HS-27A (cell line): ENCODE measurements at regions not wholly inside any gene's neighbourhood (a gene's known extent, or its start where the extent isn't known, plus 50 kb on each side); places are given as distances from the start of the nearest gene placed in this dataset.
"Not testable (repeated sequence)": the region's sequence is repeated elsewhere in the genome, so short reads cannot be mapped to it uniquely, and the experiment has no call there.

ENCODE experiments used
- DNase-seq: peaks from one replicate; pipeline ENCODE4 v3.0.0-alpha.2; 2012; ENCODE audit warnings: low read depth, missing footprints

DNA sequence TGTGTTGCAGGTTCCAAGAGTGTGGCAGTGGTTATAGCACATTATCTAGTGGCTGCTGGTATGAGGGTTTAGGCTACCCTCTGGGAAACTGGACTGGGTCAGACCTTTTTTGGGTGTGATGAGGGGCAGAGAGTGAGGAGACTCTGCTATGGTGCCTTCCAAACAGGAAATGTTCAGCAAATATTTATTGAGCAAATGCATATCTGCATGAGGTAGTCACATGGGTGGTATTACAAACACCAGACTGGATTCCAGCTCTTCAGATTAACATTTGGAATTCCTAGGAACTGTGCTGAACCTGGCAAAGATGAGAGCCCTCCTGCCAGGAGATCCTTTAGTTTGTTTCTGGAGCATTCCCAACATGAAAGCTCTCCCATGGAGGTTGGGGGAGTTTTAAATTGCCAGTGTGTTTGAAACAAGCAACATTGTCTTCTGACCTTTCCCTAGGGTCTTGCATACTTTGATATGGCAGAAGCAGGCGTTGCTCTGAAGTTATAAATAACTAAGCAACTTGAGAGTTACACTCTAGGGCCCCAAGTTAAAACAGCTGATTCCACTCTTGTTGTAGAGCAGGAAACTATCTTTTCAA lies 341.2 kb upstream of the C2CD4B start:
- DNase-seq = peak; percentile 51

DNA sequence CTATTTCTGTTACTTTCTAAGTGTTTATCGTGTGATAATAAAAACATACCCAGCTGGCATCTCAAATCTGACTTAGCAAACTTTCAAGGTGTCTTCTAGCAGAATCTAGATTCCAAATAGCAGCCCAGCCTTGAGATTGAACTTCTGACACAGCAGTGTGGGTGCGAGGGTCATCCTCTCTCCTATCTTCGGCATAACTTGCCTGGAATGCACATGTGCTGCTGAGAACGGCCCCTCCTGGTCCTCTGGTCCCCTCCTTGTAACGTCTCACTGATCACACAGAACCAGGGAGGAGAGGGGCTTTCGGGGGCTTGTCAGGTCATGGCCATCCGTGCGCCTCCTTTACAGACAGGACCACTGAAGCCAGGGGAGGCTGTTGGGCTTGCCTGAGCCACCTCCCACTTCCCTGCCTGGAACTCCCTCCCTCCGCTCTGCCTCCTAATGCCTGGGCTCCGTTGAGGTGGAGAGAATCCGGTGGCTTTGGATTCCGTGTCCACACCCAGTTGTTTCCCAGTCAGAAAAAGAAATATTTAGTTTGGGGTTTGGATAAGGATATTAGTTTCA lies 344.4 kb upstream of the C2CD4B start:
- no peak for DNase-seq

DNA sequence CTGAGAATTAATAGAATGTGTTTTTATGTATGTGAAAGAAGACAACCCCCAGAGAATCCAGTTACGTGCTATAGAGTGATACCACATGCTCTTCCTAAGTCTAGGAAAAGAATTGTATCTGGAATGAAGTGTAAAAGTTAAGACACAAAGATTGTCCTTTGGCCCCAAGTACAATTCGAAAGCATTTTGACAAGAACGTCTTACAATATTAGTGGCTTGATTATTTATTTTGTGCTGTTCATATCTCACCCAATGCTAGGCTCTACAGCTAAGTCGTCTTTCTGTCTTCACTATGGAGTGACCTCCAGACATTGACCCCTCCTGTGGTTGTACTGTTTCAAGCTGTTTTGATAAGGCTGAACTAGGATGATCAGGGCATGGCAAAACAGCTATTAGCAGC lies 345.7 kb upstream of the C2CD4B start:
- no peak for DNase-seq

- no peak for DNase-seq
These were observed 347.8 kb upstream of the C2CD4B start for GRCh38 chr15:62512904-62513303.

DNA sequence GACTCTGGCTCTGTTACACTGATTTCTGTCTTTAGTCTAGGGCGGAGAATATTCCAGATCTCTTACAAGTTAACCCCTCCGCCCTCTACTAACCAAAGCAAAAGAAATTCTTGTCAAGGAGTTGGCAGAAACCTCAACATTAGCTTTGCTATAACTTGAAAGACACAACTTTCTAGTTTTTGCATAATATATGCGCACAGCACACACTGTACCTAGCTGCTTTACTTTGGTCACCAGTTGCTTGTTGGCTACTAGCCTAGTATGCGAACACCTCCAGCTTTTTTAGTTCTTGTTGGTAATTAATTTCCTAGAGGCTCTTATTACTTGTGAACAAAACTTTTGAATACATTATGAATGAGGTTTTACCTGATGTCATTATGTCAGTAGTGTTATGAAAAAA lies 348.8 kb upstream of the C2CD4B start:
- no peak for DNase-seq

GRCh38 chr15:62515696-62516395 lies 350.8 kb upstream of the C2CD4B start:
- no peak for DNase-seq

- DNase-seq = no peak
These were observed 352.5 kb upstream of the C2CD4B start for GRCh38 chr15:62517541-62517940.

- DNase-seq = not testable (repeated sequence)
These were observed 353.6 kb upstream of the C2CD4B start for GRCh38 chr15:62518666-62519065.

- DNase-seq = no peak
These were observed 354.8 kb upstream of the C2CD4B start for GRCh38 chr15:62519900-62520299.

DNA sequence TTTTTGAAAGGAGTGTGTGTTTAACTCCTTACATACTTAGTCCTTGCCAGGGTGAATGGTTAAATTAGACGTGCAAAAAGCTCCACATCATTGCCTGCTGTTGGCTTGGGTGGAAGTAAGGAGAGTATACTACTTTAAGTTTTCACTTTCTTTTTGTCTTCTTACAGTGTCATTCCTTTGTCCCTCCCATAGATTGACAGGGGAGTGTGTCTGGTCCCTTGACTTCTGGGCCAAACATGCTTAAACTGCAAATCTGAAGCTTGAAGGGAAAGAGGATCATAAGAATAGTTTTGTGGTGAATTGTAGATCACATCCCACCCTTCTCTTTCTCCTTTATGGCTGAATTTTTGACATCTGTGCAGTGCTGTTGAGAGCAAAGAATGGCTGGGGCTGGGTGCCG lies 355.8 kb upstream of the C2CD4B start:
- DNase-seq = no peak

DNA sequence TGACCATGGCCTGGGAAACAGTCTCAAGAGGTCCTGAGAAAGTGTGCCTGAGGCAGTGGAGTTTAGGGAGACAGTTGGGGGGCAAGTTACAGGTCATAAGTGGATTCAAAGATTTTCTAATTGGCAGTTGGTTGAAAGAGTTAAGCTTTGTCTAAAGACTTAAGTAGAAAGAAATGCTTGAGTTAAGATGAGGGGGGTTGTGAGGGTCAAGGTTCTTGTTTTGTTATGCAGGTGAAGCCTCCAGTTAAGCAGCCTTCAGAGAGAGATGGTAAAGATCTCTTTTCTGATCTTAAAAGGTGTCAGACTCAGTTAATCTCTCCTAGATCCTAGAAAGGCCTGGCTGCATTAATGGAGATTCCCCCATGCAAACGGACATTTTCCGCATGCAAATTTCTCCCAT lies 356.3 kb upstream of the C2CD4B start:
- DNase-seq = no peak

GRCh38 chr15:62524848-62525247 lies 359.8 kb upstream of the C2CD4B start:
- DNase-seq = no peak

- no peak for DNase-seq
These were observed 362.3 kb upstream of the C2CD4B start for GRCh38 chr15:62527387-62527786.

DNA sequence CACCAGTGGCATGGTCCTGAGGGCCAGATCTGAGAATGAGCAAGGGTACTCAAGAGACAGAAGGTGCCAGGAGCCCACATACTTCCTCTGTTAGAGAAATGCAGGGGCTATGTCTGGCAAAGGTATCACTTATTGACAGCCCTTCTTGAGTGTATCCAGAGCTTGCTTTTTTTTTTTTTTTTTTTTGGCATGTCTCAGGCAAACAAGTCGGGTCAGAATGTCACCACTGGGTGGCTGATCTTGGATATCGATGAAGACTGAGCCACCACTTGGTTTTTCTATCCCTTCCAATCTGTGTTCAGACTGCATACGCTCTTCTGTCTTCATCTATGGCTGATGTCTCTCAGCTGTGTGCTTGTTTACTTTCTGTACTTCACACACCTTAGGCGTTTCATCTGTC lies 363.4 kb upstream of the C2CD4B start:
- no peak for DNase-seq

DNA sequence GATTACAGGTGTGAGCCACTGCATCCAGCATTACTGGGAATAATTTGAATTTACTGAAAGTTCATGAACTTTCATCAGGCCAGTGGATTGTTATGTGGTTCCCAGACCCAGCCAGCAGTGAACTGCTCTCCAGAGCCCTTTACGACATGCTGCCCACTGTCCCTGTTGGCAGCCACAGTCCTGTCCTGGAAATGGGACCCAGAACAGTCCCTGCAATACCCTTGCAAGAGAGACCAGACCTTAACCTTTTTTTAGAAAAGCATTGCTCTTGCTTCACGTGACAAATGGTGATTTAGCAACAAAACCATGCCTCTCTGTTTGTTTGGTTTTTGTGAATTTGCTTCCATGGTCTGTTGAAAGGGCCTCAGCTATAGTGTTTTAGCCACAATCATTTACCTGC lies 367.3 kb upstream of the C2CD4B start:
- DNase-seq = no peak

GRCh38 chr15:62533687-62534086 lies 368.6 kb upstream of the C2CD4B start:
- no peak for DNase-seq

DNA sequence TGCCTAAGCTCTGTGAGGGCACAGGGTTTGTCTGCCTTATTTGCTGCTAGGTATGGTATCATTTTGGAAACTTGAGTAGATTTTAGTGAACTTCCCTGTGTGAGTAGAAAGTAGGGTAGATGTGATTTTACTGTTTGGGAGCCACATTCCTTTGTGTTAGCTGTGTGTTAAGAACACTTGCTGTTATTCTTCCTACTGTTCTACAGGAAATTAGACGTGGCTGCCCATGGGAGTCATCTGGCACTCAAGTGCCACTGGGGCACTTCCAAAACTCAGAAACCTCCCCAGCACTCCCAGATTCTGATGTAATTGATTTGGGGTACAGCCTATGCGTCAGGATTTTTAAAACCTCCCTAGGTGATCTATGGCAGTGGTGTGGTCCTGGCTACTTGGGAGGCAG lies 369.9 kb upstream of the C2CD4B start:
- no peak for DNase-seq

DNA sequence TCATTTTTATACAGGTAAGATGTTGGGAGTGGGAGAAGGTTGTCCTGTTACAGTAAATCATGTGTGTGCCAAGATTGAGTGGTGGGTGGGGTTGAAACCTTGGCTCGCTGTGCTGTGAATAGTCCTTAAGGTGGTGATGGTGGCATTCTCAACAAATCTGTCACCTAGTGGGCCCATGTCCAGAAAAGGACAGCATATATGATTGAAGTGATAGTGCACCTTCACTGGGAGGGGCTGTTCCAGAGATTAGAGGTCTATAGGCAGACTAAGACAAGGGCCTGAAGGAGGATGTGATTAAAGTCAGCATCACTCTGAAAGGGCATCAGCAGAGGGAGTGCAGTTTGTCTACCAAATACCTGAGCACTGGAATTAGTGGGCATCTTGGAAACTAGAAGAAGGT lies 374.2 kb upstream of the C2CD4B start:
- no peak for DNase-seq

- DNase-seq = no peak
These were observed 376.2 kb upstream of the C2CD4B start for GRCh38 chr15:62541250-62541649.

- no peak for DNase-seq
These were observed 376.8 kb upstream of the C2CD4B start for GRCh38 chr15:62541846-62542245.

DNA sequence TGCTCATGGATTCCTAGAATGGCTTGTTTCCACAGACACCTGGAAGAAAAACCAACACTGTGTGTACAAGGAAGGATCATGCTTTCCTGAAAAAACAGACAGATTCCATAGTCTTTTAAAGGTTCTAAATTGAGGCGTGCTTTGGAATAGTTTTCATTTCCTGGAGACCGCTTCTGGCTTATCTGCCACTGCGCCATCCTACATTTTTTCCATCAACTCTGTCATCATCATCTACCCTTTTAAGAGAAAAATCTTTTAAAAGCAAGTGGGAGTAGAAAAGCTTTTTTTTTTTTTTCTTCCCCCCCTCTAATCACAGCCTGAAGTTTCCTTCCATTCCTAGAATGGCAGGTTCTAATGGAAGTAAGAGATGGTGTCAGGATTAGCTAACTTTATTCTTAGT lies 379.4 kb upstream of the C2CD4B start:
- no peak for DNase-seq

DNA sequence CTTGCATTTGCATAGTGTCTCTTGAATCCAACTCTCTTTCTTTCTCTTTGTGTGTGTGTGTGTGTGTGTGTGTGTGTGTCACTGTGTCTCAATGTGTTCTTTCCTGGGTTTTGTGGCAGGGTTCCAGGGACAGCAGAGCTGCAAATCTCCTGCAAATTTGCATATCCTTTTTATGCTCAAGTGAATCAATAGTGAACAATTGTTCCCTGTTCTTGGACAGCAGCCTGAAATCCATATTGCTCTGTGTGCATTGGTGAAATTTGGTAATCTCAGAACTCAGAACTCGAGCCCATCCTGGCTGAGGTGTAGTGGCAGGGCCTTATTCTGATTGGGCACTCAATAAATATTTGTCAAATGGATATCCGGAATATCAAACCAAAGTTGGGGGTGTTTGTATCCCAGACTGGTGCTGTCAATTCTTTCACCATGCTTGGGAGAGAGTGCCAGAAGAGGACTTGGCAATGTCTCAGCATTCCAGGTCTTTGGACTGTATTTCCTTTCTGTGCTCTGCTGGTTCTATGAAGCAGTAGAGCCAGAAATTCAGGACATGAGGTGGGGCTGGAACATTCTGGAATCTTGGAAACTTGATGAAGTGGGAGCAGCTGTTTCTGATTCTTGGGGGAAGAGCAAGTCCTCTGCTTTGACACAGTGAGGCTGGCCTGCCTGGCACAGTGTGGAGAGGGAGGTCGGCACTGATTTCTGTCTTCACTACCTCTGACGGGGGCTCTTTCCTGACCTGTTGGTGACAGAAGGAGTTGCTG lies 380.6 kb upstream of the C2CD4B start:
- DNase-seq = no peak

DNA sequence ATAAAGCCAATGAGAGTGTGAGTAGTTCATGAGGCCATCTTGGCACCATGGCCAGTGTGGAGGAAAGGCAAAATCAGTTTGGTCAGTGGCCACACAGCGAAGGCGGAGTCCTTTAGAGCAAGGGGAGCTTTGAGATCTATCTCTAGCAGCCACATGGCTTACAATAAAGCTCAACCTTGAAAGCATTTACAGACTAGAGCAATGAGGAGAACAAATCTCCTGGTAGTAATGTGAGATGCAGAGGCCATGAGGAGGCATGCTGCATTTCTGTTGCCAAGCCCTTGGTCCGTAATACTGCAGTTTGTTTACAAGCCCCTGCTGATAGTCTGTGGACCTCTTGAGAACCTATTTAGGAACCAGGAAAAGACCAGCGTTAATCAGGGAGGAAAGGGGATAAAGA lies 381.5 kb upstream of the C2CD4B start:
- DNase-seq = no peak
